OCI-LY7 (cell line): ENCODE measurements at regions not wholly inside any gene's neighbourhood (a gene's known extent, or its start where the extent isn't known, plus 50 kb on each side); places are given as distances from the start of the nearest gene placed in this dataset.

Source experiments
- BruUV-seq: library from RNA; stranded (reverse); fragments of 400-500 nt; replicated peaks from 2 replicates; lab custom pipeline; 2021; lab: Mats Ljungman, UMichigan
- CTCF ChIA-PET: fragments of 300-600 bp; sonication (Branson Sonifier 250); formaldehyde crosslinking; loops from one replicate; lab custom pipeline; 2022; ENCODE audit warnings: antibody characterized with exemption; ENCODE audit not compliant: unreplicated experiment; lab: Charles Lee
- POLR2A ChIA-PET: fragments of 300-600 bp; sonication (Branson Sonifier 250); formaldehyde crosslinking; loops from one replicate; lab custom pipeline; 2022; ENCODE audit warnings: antibody characterized with exemption; lab: Charles Lee
- DNase-seq: peaks from one replicate; pipeline ENCODE4 v3.0.0-alpha.2; 2015; ENCODE audit warnings: low spot score
- H2AFZ ChIP-seq: fragments of 200-600 bp; sonication (generic), shearing (Covaris generic); 2 replicates; pipeline ENCODE4 v1.6.1; 2014; ENCODE audit warnings: mild to moderate bottlenecking, antibody characterized with exemption, low read length, moderate library complexity
- H3K27ac ChIP-seq: fragments of 200-600 bp; sonication (generic); 2 replicates; pipeline ENCODE4 v1.5.1; 2014; ENCODE audit warnings: mixed run types, low read depth, mild to moderate bottlenecking, moderate library complexity, low read length, inconsistent platforms; ENCODE audit not compliant: poor library complexity, severe bottlenecking
- H3K36me3 ChIP-seq: fragments of 200-600 bp; sonication (generic); 2 replicates; pipeline ENCODE4 v1.6.1; 2014; ENCODE audit warnings: mild to moderate bottlenecking, antibody characterized with exemption, low read length, moderate library complexity, mixed read lengths; ENCODE audit not compliant: insufficient read depth
- H3K4me1 ChIP-seq: fragments of 200-600 bp; sonication (generic); 2 replicates; pipeline ENCODE4 v1.5.1; 2014; ENCODE audit warnings: mild to moderate bottlenecking, low read length; ENCODE audit not compliant: insufficient read depth, poor library complexity, severe bottlenecking
- H3K4me2 ChIP-seq: fragments of 200-600 bp; sonication (generic); 2 replicates; pipeline ENCODE4 v1.6.1; 2014; ENCODE audit warnings: mild to moderate bottlenecking, low read length
- H3K4me3 ChIP-seq: fragments of 200-600 bp; sonication (generic); 2 replicates; pipeline ENCODE4 v1.5.1; 2014; ENCODE audit warnings: mild to moderate bottlenecking, low read depth, low read length; ENCODE audit not compliant: poor library complexity, severe bottlenecking
- H3K79me2 ChIP-seq: fragments of 200-600 bp; sonication (generic); 2 replicates; pipeline ENCODE4 v1.6.1; 2016; ENCODE audit warnings: low read depth, mild to moderate bottlenecking, low read length, moderate library complexity, mixed read lengths; ENCODE audit not compliant: insufficient read depth
- H3K9me2 ChIP-seq: fragments of 200-600 bp; sonication (generic); 2 replicates; pipeline ENCODE4 v1.6.1; 2016; ENCODE audit warnings: mild to moderate bottlenecking, low read length, mixed read lengths; ENCODE audit not compliant: insufficient read depth
- H3K9me3 ChIP-seq: fragments of 200-600 bp; sonication (generic); 2 replicates; pipeline ENCODE4 v1.6.1; 2014; ENCODE audit warnings: mild to moderate bottlenecking, mixed run types, low read length, mixed read lengths
- H4K20me1 ChIP-seq: fragments of 200-600 bp; sonication (generic); 2 replicates; pipeline ENCODE4 v1.6.1; 2014; ENCODE audit warnings: mild to moderate bottlenecking, antibody characterized with exemption, low read length, moderate library complexity, mixed read lengths; ENCODE audit not compliant: insufficient read depth
- EZH2phosphoT487 ChIP-seq: fragments of 200-600 bp; sonication (generic); IDR thresholded peaks from 2 replicates; pipeline ENCODE4 v1.6.1; 2018; ENCODE audit warnings: low read depth, borderline replicate concordance, mild to moderate bottlenecking, mixed run types, antibody characterized with exemption, low read length, moderate library complexity, mixed read lengths
- intact Hi-C: fragments of 100-400 bp; cut with micrococcal nuclease; formaldehyde crosslinking; loops from one replicate; pipeline ENCODE4 v1.10.0; 2022; ENCODE audit not compliant: unreplicated experiment
- TF ChIP-seq, protein P1 (sequence below): fragments of 200-600 bp; sonication (generic); conservative IDR thresholded peaks from 2 replicates; pipeline ENCODE4 v1.5.1; 2014; ENCODE audit warnings: mild to moderate bottlenecking, antibody characterized with exemption, low read length, moderate library complexity, mixed read lengths

DNA sequence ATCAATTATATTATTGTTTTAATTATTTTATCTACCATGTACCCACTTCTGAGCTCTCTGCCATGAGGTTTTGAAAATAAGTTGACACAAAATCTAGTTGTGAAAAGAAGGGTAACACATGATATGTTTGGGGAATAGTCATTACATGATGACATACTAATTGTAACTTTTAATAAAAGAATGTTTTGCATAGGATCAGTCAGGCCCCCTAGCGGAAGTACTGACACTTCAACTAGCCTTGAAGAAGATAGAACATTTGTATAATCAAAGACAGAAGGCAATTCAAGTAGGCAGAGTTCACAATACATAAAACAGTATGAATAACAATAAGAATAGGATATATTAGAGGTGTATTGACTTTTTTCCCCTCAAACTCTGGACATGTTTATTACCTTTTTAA, 1191.0 kb upstream of the AGA start:
- no peak for DNase-seq
- ChIA-PET CTCF (no interaction called here), POLR2A (no interaction called here)
- no peaks in the 10 kb centered on the region for H3K9me3 ChIP-seq
- no TSS peak for BruUV-seq
- TF ChIP-seq, protein P1, sequence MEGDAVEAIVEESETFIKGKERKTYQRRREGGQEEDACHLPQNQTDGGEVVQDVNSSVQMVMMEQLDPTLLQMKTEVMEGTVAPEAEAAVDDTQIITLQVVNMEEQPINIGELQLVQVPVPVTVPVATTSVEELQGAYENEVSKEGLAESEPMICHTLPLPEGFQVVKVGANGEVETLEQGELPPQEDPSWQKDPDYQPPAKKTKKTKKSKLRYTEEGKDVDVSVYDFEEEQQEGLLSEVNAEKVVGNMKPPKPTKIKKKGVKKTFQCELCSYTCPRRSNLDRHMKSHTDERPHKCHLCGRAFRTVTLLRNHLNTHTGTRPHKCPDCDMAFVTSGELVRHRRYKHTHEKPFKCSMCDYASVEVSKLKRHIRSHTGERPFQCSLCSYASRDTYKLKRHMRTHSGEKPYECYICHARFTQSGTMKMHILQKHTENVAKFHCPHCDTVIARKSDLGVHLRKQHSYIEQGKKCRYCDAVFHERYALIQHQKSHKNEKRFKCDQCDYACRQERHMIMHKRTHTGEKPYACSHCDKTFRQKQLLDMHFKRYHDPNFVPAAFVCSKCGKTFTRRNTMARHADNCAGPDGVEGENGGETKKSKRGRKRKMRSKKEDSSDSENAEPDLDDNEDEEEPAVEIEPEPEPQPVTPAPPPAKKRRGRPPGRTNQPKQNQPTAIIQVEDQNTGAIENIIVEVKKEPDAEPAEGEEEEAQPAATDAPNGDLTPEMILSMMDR = no peak
- TF ChIP-seq EZH2phosphoT487 = no peak
- H3K36me3 ChIP-seq = no peaks in the 10 kb centered on the region
- H3K79me2 ChIP-seq = no peaks in the 10 kb centered on the region
- H3K4me3 ChIP-seq = no peak overlapping the region
- H3K27ac ChIP-seq = no peak overlapping the region
- intact Hi-C loops = no loop called here
- no peaks in the 10 kb centered on the region for H3K9me2 ChIP-seq
- no peak overlapping the region for H3K4me2 ChIP-seq
- no peaks in the 10 kb centered on the region for H4K20me1 ChIP-seq
- no peak overlapping the region for H2AFZ ChIP-seq
- no peaks in the 10 kb centered on the region for H3K4me1 ChIP-seq

DNA sequence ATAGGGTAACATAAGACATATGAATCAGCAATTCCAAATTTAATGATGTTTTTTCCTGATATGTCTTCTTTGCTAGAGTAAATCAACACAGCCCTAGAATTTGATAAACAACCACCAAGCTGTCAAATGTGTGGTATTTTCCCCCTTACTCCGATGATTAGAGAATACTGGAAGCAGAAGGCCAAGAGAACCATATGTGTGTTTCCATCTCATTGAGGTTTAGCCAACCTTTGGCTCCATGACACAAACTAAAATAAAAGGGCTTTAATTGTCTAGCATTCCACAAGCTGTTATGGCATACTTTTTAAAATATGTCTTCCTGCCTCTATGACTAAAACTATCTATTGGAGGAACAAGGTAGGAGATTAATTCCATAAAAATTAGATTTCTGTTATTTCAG, 1222.4 kb upstream of the AGA start:
- intact Hi-C loops = no loop called here
- ChIA-PET POLR2A (interaction anchor here (0.6 kb wide), 2 partner anchors 17 to 177 kb away, joined by 4 read pairs; no protein-coding TSS in a partner anchor), CTCF (no interaction called here)
- Histone ChIP-seq H3K27ac (no peak overlapping the region), H4K20me1 (no peaks in the 10 kb centered on the region), H3K79me2 (no peaks in the 10 kb centered on the region), H3K9me3 (no peaks in the 10 kb centered on the region), H2AFZ (no peak overlapping the region), H3K36me3 (no peaks in the 10 kb centered on the region), H3K4me1 (no peaks in the 10 kb centered on the region), H3K4me3 (no peak overlapping the region), H3K4me2 (no peak overlapping the region), H3K9me2 (no peaks in the 10 kb centered on the region)
- BruUV-seq = no TSS peak
- DNase-seq = no peak
- TF ChIP-seq, protein P1 = no peak
- no peak for TF ChIP-seq EZH2phosphoT487

DNA sequence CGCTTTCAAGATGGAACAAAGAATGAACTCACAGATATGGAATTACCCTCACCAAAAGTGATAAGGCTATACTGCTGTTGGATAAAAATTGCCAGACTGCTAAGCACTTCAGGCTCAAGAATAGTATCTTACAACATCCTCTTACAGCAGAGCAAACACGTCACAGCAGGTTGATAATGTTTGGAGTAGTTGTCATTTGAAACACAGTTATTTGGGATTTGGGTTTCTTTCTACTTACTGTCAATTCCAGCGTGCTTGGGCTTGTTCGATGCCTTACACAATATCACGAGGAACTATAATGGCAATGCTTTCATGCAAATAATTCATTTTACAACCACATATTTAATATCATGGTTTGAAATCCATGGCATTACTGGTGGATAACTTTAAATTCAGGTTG, 1223.7 kb upstream of the AGA start:
- POLR2A ChIA-PET = no interaction called here
- TF ChIP-seq EZH2phosphoT487 = no peak

More for the DNA sequence above, 1223.7 kb upstream of the AGA start:
- Histone ChIP-seq H3K36me3 (no peaks in the 10 kb centered on the region), H4K20me1 (no peaks in the 10 kb centered on the region), H3K9me3 (no peaks in the 10 kb centered on the region), H2AFZ (no peak overlapping the region), H3K4me2 (no peak overlapping the region), H3K27ac (no peak overlapping the region), H3K9me2 (no peaks in the 10 kb centered on the region), H3K4me1 (no peaks in the 10 kb centered on the region), H3K4me3 (no peak overlapping the region), H3K79me2 (no peaks in the 10 kb centered on the region)
- intact Hi-C loops = no loop called here
- CTCF ChIA-PET = no interaction called here
- no TSS peak for BruUV-seq
- no peak for DNase-seq
